Posterior vena cava (tissue), 2 donors: ENCODE measurements at regions not wholly inside any gene's neighbourhood (a gene's known extent, or its start where the extent isn't known, plus 50 kb on each side); places are given as distances from the start of the nearest gene placed in this dataset.
"Not testable (repeated sequence)": the region's sequence is repeated elsewhere in the genome, so short reads cannot be mapped to it uniquely, and the experiment has no call there.

ENCODE experiments used
- DNase-seq: peaks from one replicate; pipeline ENCODE4 v3.0.0-alpha.2; 2020; ENCODE audit warnings: low spot score
- intact Hi-C, 2 donors: fragments of 100-400 bp; cut with DNase I; formaldehyde crosslinking; loops; one replicate each; pipeline versions ENCODE4 v1.14.1 to v1.14.2; 2022 to 2023
- donor health status: DM: yes; HTN: yes; CAD: no.
- donor health status: DM: yes; HTN: yes; CAD: no.

DNA sequence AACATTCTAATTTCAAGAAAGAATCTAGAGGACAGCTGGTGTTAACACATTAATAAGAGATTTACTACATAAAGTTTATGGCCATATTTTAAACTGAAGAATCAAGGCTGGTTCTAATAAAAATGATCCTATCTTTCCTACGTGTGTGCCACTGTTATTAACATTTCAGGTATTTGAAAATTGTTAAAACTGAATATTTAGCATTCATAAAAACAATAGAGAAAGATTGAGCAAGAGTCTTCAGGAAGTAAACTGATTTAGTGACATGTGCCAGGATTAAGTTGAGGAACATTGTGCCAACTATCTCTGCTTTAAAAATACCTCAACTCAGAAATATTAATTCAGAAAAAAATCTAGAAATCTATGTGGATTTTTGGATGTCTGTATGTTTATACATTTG, 810.1 kb downstream of the FAT4 start:
- intact Hi-C loops, result no loop called here
- DNase-seq, result no peak

DNA sequence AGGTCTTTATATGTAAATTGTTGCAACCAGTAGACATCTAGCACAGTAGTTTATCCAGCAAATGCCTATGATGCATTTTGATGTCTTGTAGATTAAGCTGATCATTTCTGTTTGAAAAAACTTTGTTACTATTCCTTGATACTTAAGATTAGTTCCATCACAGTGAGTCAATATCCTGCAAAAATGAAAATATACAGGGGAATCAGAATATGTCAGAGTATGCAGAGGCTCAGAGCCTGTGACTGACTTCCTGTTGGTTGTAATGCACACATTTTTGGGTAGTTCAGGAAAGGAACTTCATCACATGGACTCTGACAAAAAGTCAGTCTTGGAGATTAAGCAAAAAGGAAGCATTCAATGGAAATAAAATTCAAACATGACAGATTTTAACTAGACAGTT, 815.5 kb downstream of the FAT4 start:
- intact Hi-C loops, result no loop called here
- no peak for DNase-seq

- DNase-seq, result no peak
- intact Hi-C loops, result no loop called here
Observed at GRCh38 chr4:126136922-126137781, 822.4 kb downstream of the FAT4 start.

DNA sequence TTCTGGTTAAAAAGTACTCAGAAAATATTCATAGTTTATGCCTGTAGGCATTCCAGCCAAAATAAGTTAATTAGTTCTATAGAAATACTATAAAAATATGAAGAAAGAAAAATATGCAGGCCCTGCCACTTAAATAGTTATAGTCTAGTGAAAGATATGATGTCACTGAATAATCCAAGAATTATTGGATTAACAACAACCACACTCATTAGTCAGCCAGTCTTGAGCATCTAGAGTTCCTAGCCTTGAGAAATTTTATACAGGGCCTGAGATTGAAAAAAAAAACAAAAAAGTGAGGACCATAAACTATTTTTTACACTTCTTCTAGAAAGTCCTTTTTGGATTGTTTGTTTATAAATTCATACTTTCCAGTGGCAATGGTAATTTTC, 823.0 kb downstream of the FAT4 start:
- intact Hi-C loops, result no loop called here
- no peak for DNase-seq

DNA sequence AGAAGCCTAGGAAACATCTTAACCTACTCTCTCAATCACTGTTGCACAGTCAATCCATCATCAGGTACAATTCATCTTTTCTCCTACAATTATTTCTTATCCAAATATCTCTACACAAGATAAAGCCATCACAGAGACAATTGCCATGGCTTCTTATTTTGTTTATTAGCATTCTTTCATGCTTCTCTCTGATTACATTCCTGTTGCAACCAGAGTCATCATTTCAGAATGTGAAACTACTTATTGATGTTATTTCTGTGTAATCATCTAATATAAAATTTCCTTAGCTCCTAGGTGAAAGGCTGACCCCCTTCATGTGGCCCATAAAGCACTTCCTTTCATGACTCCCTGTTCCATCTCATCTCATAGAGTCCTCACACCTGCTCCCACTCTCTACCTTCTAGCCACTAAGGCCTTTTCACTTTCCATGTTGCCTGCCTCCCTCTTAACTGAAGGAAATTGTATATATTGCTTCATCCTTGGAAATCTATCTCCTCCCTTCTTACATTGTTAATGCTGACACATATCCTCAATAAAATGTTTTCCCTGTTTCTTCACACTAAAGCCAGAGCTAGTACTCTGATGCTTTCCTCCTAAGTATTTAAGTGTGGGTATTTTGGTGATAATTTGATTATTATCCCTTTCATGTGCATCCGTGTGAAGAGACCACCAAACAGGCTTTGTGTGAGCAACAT, 829.9 kb downstream of the FAT4 start:
- intact Hi-C loops, result no loop called here
- no peak for DNase-seq

DNA sequence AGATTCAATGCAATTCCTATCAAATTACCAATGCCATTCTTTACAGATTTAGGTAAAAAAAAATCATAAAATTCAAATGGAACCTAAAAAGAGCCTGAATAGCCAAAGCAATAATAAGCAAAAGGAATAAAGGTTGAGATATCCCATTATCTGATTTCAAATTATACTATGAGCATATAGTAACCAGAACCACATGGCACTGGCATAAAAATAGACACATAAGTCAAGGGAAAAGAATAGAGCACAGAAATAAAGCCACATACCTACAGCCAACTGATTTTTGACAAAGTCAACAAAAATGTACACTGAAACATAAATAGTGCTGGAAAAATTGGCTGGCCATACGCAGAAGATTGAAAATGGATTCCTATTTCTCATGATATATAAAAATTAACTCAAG, 853.7 kb downstream of the FAT4 start:
- intact Hi-C loops, result no loop called here
- DNase-seq, result no peak

DNA sequence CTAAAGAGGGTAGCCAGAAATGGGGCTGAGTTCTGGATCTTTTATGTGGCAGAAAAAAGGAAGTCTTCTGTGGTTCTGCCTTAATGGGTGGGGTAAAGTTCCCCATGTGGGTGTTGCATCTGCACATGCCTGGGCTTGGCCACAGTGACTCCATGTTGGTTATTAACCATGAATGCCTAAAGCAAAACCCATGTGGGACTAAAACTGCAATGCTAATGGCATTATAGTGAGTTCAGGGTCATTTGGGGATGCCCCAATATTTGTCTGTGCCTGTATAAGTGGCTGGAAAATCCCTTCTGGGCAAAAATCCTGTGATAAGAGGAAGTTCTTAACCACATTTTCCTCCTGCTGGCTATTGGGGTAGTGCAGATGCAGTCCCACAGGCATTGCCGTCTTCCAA, 857.4 kb downstream of the FAT4 start:
- intact Hi-C loops, result no loop called here
- DNase-seq, result no peak

DNA sequence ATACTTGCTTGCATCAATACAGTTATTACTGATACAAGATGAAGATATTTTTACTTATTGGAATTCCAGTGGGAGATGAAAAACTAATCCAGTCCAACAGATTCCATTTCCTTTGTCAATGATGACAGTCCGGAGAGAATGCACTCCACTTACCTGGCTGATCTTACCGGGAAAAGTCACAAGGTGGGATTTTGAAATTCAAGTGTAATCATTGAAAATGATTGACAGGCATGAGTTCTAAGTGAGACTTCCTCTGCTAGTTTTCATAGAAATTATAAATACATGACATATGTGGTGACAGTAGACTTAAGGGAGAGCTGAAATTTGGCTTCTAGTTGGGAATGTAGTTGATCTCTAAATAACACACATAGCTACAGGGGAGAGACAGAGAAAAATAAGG, 859.9 kb downstream of the FAT4 start:
- intact Hi-C loops, result no loop called here
- no peak for DNase-seq

GRCh38 chr4:126180642-126181041, 865.9 kb downstream of the FAT4 start:
- intact Hi-C loops, result no loop called here
- no peak for DNase-seq

DNA sequence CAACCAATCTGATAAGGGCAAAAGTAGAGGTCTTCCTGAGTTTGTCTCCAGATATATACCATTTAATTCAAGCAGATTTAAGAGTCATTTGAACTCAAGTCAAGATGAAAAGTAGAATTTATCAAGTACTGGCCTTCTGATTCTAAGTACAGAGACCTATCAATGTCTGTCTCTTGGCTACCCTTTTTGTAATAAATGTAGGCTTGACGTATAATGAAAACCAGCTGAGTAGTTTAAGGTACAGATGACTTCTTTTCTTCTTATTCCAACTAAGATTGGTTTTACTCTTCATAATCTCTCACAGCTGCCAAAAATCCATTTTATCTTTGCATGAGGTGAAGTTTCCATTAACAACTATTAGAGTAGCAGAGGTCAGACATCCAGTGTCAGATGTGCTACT, 867.6 kb downstream of the FAT4 start:
- no peak for DNase-seq
- intact Hi-C loops, result no loop called here

- intact Hi-C loops, result no loop called here
- no peak for DNase-seq
Observed at GRCh38 chr4:126182786-126183185, 868.0 kb downstream of the FAT4 start.

- DNase-seq, result no peak
- intact Hi-C loops, result no loop called here
Observed at GRCh38 chr4:126183206-126183605, 868.5 kb downstream of the FAT4 start.

GRCh38 chr4:126191536-126191935, 876.8 kb downstream of the FAT4 start:
- intact Hi-C loops, result no loop called here
- no peak for DNase-seq

DNA sequence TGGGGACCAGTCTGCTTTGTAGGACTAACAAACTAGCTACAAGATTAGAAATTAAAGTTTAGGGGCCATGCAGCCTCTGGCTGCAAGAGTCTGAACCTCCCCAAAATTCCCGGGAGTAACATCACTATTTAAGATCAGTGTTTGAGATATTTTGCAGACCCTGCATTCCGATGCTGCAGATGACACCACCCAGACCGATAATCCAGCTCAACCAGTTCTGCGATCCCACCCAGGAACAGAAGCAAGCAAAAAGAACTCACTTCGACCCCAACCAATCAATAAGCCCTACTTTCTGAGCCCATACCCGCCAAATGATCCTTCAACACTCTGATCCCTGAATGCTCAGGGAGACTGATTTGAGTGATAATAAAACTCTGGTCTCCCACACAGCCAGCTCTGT, 877.8 kb downstream of the FAT4 start:
- DNase-seq, result no peak
- intact Hi-C loops, result no loop called here

DNA sequence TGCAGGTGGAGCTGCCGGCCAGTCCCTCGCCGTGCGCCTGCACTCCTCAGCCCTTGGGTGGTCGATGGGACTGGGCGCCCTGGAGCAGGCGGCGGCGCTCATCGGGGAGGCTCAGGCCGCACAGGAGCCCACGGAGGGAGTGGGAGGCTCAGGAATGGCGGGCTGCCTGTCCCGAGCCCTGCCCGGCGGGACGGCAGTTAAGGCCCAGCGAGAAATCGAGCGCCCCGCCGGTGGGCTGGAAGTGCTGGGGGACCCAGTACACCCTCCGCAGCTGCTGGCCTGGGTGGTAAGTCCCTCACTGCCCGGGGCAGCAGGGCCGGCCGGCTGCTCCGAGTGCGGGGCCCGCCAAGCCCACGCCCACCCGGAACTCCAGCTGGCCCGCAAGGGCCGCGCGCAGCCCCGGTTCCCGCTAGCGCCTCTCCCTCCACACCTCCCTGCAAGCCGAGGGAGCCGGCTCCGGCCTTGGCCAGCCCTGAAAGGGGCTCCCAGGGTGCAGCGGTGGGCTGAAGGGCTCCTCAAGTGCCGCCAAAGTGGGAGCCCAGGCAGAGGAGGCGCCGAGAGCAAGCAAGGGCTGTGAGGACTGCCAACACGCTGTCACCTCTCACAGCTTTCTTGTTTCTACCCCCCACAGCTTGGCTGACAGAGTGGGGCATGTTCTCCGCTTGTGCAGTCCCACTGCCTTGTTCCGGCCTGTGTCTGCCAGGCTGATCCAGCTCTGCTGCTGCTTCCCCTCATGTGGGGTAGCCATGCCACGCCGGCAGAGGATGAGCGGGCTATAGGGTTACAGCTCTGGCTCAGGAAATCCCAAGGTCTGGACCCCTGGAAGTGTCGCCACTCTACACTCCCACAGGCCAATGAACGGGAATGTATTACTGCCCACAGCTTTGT, 886.7 kb downstream of the FAT4 start:
- intact Hi-C loops, DNase-seq: not testable (repeated sequence)

DNA sequence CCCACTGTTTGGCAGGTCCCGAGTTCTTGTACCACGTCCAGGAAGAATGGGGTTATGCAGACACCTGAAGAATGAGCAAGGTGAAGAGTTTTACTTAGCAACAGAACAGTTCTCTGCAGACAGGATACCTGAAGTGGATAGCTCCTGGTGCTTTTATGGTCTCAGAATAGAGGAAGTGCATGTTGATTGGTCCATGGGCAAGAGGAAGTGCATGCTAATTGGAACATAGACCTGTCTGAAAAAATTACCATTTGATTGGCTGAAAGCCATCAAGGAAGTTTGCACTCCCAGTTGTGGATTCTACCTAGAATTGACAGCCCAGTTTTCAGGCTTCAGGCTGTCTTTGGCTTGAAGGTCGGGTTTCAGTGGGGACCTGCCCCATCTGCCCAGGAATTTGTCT, 887.5 kb downstream of the FAT4 start:
- no peak for DNase-seq
- intact Hi-C loops, result no loop called here

GRCh38 chr4:126207910-126208309, 893.2 kb downstream of the FAT4 start:
- no peak for DNase-seq

DNA sequence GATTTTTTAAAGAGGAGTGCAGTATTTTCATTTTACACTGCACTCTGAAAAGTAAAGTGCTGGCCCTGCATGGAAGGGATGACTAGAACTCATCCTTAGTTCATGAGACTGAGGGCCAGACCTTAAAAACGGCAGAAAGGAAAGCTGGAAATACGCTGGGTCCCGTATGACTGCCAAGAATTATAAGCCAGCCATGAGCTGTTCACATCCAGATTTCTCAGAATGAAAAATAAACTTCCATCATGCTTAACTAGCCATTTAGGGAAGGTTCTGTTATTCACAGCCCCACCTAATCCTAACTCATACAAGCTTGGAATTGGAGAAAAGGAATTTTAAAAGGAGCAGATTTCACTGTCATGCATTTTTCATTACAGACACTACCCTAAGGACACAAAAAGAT, 894.4 kb downstream of the FAT4 start:
- DNase-seq, result no peak
- intact Hi-C loops, result no loop called here

More at GRCh38 chr4:126207910-126208309, 893.2 kb downstream of the FAT4 start:
- intact Hi-C loops, result no loop called here

- intact Hi-C loops, result no loop called here
Observed at GRCh38 chr4:126213996-126214395, 899.2 kb downstream of the FAT4 start.

GRCh38 chr4:126215759-126216158, 901.0 kb downstream of the FAT4 start:
- intact Hi-C loops, result no loop called here
- DNase-seq, result no peak

More at GRCh38 chr4:126213996-126214395, 899.2 kb downstream of the FAT4 start:
- DNase-seq, result no peak
